Thymus (tissue), 11 donors: ENCODE measurements at regions not wholly inside any gene's neighbourhood (a gene's known extent, or its start where the extent isn't known, plus 50 kb on each side); places are given as distances from the start of the nearest gene placed in this dataset.

Experiments
- DNase-seq, 9 donors: peaks; one replicate each; pipeline ENCODE4 v3.0.0-alpha.2; 2013; ENCODE audit warnings: low spot score in 9 of 9, low read depth in 6 of 9, missing footprints in 1 of 9
- H3K27ac ChIP-seq, 2 donors: one replicate each; pipeline ENCODE4 v1.5.1; 2013; ENCODE audit warnings: control low read depth in 1 of 2, low read depth in 1 of 2, low read length in 1 of 2, mild to moderate bottlenecking in 1 of 2, moderate library complexity in 1 of 2
- H3K27me3 ChIP-seq, 2 donors: one replicate each; pipeline ENCODE4 v1.5.1; 2013; ENCODE audit warnings: low read length in 1 of 2; ENCODE audit not compliant: control insufficient read depth in 2 of 2, insufficient read depth in 1 of 2
- H3K36me3 ChIP-seq, 2 donors: one replicate each; pipeline ENCODE4 v1.5.1; 2013; ENCODE audit warnings: low read length in 1 of 2, mild to moderate bottlenecking in 1 of 2, moderate library complexity in 1 of 2; ENCODE audit not compliant: control insufficient read depth in 2 of 2, insufficient read depth in 2 of 2
- H3K4me1 ChIP-seq, 2 donors: one replicate each; pipeline ENCODE4 v1.5.1; 2013; ENCODE audit warnings: low read length in 2 of 2; ENCODE audit not compliant: control insufficient read depth in 2 of 2, insufficient read depth in 2 of 2
- H3K4me3 ChIP-seq, 2 donors: one replicate each; pipeline ENCODE4 v1.5.1; 2013; ENCODE audit warnings: low read length in 2 of 2, control low read depth in 1 of 2, mild to moderate bottlenecking in 1 of 2
- H3K9me3 ChIP-seq, 2 donors: one replicate each; pipeline ENCODE4 v1.5.1; 2013; ENCODE audit warnings: low read length in 1 of 2, mild to moderate bottlenecking in 1 of 2; ENCODE audit not compliant: control insufficient read depth in 2 of 2, insufficient read depth in 1 of 2
- WGBS: extraction: QIAGEN DNeasy Blood & Tissue Kit; methylation state at CpG from one replicate; pipeline ENCODE4 v1.1.7; 2013; 5-methylcytosine and 5-hydroxymethylcytosine counted together
- donor health status: healthy.

- Histone ChIP-seq H3K9me3 (no peaks in the 10 kb centered on the region), H3K27ac (no peak overlapping the region), H3K36me3 (no peaks in the 10 kb centered on the region), H3K27me3 (no peaks in the 10 kb centered on the region), H3K4me1 (no peaks in the 10 kb centered on the region), H3K4me3 (no peak overlapping the region)
- no peak for DNase-seq
- WGBS: 90% methylated on average over 1 of the region's 1 CpG
These were observed 59.7 kb upstream of the LYPLAL1 start for GRCh38 chr1:219114014-219114413.

GRCh38 chr1:219119839-219120238 is 53.8 kb upstream of the LYPLAL1 start:
- no peak for DNase-seq
- no peak overlapping the region for H3K27ac ChIP-seq
- H3K27me3 ChIP-seq: no peaks in the 10 kb centered on the region
- no peaks in the 10 kb centered on the region for H3K4me1 ChIP-seq
- no peak overlapping the region for H3K4me3 ChIP-seq
- H3K36me3 ChIP-seq: no peaks in the 10 kb centered on the region
- no peaks in the 10 kb centered on the region for H3K9me3 ChIP-seq

- WGBS: 80% methylated on average over 6 of the region's 6 CpGs
- H3K27ac ChIP-seq: no peak overlapping the region
- no peaks in the 10 kb centered on the region for H3K27me3 ChIP-seq
- no peaks in the 10 kb centered on the region for H3K9me3 ChIP-seq
- H3K4me3 ChIP-seq: no peak overlapping the region
- DNase-seq: peak in 2 of 9 donors; percentile 8 to 16
- no peaks in the 10 kb centered on the region for H3K36me3 ChIP-seq
- H3K4me1 ChIP-seq: no peaks in the 10 kb centered on the region
These were observed 52.8 kb upstream of the LYPLAL1 start for GRCh38 chr1:219120624-219121544.

- 92% methylated on average over 2 of the region's 2 CpGs for WGBS
- DNase-seq: no peak
- H3K36me3 ChIP-seq: no peaks in the 10 kb centered on the region
- H3K9me3 ChIP-seq: no peaks in the 10 kb centered on the region
- no peaks in the 10 kb centered on the region for H3K4me1 ChIP-seq
- no peak overlapping the region for H3K4me3 ChIP-seq
- no peaks in the 10 kb centered on the region for H3K27me3 ChIP-seq
- H3K27ac ChIP-seq: no peak overlapping the region
These were observed 52.0 kb upstream of the LYPLAL1 start for GRCh38 chr1:219121679-219122078.

- DNase-seq: no peak
- no peaks in the 10 kb centered on the region for H3K27me3 ChIP-seq
- WGBS: 74% methylated on average over 4 of the region's 4 CpGs
These were observed 50.6 kb upstream of the LYPLAL1 start for GRCh38 chr1:219123036-219123435.

More at GRCh38 chr1:219123036-219123435, 50.6 kb upstream of the LYPLAL1 start:
- no peak overlapping the region for H3K27ac ChIP-seq
- H3K36me3 ChIP-seq: no peaks in the 10 kb centered on the region
- H3K4me1 ChIP-seq: no peaks in the 10 kb centered on the region
- H3K9me3 ChIP-seq: no peaks in the 10 kb centered on the region
- H3K4me3 ChIP-seq: no peak overlapping the region
